Activated naive CD4-positive, alpha-beta T cell treated with anti-CD3 and anti-CD28 coated beads, Interleukin-2, amount 50 U/mL, for 16 hours (primary cell): ENCODE measurements at regions not wholly inside any gene's neighbourhood (a gene's known extent, or its start where the extent isn't known, plus 50 kb on each side); places are given as distances from the start of the nearest gene placed in this dataset.
"Not testable (repeated sequence)": the region's sequence is repeated elsewhere in the genome, so short reads cannot be mapped to it uniquely, and the experiment has no call there.

Source experiments
- DNase-seq: peaks from one replicate; pipeline ENCODE4 v3.0.0-alpha.2; 2020

DNA sequence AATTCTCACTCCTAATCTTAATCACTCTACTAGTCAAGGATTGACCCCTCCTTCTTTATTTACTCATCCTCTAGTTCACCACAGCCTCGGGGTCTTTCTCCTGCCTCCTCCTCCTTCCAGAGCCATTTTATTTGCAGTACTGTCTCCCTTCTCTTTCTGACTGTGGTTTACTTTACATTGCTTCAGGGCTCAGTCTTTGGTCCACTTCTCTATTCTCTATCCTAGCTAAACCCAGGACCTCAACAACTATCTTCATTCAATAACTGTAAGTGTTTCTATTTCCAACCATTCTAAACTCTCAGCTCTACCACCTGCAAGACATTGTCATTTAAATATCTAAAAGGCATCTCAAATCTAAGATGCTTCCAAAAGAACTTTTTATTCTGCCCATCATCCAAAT is 493.8 kb downstream of the TTLL7 start:
- DNase-seq = no peak

DNA sequence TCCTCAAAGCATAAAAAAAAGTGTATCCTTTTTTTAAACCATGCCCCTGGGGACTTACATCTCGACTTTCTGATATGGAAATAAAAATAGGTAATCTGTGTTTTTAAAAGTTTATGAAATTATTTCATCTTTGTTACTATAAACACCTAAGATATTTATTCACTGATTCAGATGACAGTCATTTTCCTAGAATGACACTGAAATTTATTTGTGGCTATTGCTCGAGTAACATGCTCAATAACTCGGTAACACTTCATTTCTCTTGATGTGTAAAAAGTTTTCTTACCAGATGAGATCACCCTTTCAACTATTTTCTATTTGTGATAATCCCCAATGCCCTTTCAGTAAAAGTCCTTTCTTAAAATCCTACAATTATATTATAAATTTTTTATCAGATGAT is 495.8 kb downstream of the TTLL7 start:
- DNase-seq = no peak

DNA sequence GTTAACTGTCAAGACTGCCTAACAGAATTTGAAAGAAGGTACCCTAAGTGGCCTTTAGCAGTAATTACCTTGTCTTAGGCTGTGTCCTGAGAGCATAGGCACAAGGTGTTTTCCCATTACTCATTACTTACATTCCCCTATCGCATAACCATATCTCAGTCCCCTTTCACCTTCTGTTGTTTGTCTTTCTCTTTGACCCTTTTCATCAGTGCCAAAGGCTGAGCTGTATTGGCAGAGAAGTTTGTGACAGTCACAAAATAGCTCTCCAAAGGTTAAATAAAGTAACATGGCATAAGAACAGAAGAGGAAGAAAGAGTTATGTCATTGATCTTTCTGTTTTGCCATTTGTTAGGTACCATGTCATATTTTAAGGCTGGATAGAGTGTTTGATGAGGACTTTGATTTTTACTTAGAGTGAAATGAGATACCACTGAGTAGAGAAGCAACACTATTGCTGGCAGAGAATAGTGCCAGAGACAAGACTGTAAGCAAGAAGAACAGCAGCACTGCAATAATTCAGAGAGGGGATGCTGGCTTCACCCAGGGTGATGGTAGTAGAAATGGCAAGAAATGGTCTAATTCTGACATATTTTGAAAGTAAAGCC is 497.8 kb downstream of the TTLL7 start:
- DNase-seq = no peak

DNA sequence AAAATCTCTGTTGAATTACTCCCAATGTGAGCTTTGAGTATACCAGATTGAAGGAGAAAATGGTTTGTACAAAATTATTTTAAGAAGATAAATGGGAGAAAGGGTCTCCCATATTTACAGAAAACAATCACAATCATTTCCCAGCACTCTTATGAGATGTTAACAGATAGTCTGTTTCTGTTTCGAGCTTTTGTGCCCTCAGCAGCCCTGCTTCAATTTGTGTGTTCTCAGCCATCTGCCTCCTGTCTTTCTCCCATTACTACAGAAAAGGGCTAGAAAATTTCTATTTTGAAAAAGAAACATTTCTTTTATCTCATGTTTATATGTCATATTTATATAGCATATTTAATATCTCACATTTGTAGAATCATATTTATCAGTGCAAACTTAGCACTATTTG is 498.4 kb downstream of the TTLL7 start:
- no peak for DNase-seq

DNA sequence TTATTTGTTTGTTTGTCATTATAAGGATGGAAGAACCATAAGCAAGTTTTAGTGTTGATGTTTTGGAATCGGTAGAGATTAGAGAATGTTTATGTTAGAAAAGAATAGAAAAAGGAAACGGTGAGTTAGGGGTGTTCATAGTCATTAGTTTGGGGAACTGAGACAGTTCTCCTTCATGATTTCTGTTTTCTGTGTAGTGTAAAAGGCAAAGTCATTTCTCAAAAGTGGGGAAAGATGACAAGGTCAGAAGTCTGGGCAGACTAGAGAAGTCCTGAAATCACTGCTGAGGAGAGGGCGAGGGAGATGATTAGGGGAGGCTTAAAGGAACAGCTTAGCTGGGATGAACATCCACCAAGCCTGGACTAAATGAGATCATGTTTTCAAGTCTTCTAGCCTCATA is 498.9 kb downstream of the TTLL7 start:
- DNase-seq = no peak

DNA sequence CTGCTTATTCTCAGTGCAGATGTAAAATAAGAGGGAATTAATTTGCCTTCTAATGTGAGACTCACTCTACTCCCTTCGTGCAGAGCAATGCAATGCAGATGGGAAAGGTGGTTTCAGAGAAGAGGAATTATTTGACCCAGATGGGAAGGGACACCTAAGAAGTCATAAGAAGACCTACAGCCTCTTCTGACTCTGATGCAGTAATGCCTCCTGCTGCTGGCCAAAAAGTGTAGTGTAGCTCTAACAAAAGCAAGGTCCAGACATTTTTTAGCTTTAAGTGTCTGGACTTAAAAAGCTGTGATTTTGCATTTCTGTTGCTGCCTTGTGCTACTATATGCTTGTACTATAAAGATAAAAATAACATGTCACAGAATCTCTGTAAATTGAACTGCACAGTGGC is 501.4 kb downstream of the TTLL7 start:
- DNase-seq = no peak

DNA sequence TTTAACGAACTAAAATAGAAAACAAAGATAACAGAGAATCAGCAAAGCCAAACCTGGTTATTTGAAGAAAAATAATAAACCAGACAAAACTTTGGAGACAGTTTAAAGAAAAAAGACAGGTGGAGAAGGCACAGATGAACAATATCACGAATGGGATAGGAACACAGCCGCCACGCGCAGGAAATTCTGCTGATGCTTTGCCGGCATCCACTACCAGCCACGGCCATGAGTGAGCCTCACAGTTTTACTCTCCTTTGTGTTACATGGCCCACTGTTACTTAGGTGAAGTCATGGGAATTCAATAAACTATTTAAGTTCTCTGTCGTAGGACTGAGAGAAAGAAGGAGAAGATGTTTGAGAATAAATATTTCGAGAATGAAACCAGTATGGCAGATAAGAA is 503.4 kb downstream of the TTLL7 start:
- DNase-seq = no peak

DNA sequence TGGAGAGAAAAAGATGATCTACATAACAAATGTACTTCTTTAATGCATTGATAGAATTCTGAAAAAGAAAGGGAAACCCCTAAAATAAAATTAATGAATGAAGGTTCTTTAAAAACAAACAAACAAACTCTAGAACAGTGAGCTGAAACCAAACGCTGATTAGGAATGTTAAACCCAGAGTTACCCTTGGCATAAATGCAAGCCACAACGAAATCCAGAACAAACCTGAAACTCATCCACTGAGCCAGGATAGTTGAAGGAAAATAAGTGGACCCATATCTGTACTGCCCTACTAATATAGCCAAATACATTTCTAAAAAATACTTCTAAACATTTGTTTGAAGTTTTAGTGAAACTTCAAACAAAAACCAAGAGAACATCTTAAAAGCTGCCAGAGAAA is 505.3 kb downstream of the TTLL7 start:
- no peak for DNase-seq

DNA sequence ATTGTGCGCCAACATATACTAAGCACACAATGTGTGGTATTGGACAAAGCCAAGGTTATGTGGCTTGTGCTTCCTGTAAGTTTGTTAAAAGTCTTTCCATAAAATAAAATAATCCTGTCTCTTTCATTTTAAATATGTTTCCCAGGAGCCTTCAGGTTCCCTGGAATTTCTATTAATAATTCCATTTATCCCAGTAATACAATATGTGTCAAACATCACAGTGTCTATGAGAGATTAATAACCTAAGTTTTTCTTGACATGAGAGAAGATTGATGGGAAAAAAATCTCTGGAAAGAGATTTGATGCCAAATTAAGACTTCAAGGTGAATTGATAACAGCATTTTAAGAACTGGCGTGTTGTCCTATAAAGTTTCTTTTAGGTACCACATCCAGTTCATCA is 507.0 kb downstream of the TTLL7 start:
- no peak for DNase-seq

DNA sequence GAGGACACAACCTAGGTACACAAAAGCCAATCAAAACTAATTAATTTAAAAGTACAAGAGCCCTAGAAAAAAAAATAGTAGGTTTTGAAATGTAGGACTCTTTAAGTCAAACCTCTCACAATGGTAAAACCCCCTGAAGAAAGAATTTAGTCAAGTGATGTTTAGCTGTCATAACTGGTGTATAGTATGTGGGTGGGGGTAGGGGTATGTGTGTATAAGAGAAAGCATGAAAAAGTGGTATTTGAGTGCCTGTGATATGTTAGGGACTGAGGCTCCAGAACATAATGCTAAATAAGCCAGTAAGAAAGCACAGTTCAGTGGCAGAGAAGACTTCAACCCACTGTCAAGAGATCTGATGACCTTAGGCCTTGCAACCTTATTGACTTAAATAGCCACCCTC is 507.9 kb downstream of the TTLL7 start:
- no peak for DNase-seq

DNA sequence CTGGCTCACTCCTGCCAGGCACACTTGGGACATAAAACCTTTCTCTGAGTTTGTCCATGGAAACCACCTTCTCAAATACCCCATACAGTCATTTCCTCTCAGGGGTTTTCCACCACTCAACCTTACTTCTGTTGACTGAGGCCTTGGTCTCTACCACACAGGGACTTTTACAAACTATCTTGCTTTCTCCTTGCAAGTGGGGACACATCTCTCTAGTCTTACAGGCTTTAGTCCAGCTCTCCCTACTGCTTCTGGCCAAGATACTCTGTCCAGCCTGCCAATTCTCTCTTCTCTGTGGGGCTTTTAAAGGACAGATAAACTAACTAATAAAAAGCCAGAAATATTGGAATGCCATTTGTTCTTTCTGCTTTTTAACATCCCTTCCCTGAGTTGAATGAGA is 510.8 kb downstream of the TTLL7 start:
- not testable (repeated sequence) for DNase-seq

DNA sequence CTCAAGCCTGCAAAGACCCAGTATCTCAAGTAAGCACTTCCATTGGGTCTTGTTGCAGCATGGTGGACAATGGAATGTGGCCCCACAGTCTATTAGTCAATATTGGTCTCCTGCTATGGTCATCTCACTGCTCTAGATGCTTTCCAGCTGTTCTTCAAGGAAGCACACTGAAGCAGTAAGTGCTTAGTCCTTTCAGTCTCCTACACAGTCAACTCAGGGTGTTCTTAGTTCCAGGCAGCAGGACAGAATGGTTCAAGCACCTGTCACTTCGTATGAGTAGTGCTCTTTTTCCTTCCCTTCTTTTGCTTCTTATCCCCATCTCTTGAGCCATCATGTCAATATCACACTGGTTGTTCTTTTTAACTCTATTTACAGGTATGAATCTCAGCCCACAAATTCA is 511.5 kb downstream of the TTLL7 start:
- not testable (repeated sequence) for DNase-seq

DNA sequence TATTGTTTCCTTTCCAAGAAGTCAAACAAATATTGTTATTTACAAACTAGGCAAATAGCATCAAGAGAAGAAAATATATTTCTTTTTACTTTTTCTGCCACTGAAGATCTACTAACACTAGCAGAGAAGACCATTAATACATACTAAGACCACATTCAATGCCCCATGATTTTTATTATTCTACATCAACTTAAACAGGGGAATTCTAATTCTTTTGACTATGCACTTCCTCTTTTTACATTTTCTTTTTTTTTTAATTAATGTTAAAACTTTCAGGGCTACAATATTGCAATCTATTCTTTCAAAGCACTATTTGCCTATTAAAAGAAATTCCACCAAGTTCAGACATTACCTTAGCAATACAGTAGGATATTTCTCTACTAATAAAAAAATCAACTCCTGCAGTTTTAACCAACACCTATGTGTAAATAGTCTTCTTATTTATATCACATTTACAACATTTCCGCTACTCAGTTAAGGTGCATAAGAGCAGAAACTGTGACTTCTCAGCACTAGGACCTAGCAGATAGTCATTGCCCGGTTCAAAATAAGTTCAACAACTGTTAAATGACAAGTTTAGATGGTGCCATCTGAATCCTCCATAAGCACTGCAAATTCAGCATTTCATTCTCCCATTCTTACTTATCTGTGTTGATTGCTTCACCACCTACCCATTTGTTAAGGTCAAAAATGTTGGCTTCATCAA is 513.5 kb downstream of the TTLL7 start:
- not testable (repeated sequence) for DNase-seq

DNA sequence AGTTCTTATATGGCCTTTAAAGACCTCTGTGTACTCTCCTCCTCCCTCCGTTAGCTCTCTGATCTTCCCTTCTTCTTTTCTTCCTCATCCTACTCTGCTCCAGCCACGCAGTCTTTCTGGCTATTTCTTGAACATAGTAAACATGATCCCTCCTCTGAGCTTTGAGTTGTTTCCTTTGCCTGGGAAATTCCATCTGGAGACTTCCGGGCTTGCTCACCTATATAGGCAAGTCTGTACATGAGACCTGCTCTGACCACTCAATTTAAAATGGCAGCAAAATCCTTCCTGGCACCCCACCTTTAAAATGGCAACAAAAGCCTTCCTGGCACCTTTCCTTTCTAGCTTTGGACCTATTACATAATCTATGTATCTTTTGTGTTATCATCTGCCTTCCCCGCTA is 517.6 kb downstream of the TTLL7 start:
- not testable (repeated sequence) for DNase-seq

DNA sequence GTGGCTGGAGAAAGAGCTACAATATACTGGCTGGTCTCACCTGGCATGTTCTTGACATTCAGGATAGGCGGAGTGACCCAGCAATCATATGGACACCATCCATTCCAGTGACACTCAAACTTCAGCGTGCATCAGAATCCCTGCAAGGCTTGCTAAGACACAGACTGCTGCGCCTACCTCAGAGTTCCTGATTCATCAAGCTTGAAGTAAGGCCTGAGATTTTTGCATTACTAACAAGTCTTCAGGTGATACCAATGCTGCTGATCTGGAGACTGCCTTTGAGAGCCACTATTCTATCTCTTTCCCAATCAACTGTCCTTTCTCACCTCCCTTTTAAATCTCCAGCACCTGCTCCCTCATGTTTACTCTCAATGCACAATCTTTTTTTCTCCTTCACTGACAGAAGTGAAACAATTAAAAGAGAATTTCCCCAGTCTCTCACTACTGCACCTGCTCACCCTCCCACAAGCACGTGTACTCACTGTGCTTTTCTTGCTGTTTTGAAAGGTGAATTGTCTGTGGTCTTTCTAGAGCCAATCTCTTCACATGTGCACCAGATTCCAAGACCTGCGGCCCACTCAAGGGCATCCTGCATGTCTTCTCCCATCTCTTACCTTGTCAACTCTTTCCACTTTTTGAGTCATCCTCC is 519.2 kb downstream of the TTLL7 start:
- not testable (repeated sequence) for DNase-seq

DNA sequence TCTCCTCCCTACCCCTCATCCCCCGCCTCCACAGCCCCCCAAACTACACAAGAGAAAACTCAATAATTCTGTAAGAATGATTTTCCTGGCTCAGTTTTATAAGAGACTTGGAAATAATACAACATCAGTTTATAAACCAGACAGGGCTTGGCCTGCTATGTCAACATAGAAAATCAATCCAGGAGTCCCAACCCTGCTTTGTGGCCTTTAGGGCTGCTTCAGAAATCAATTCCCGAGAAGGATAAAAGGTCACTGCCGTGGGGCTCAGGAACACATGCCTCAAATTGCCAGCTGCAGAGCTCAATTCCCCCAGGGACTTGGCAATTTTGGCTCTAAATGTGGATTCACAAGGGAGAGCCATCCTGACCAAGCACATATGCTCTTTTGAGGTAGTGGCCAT is 520.8 kb downstream of the TTLL7 start:
- DNase-seq = not testable (repeated sequence)

DNA sequence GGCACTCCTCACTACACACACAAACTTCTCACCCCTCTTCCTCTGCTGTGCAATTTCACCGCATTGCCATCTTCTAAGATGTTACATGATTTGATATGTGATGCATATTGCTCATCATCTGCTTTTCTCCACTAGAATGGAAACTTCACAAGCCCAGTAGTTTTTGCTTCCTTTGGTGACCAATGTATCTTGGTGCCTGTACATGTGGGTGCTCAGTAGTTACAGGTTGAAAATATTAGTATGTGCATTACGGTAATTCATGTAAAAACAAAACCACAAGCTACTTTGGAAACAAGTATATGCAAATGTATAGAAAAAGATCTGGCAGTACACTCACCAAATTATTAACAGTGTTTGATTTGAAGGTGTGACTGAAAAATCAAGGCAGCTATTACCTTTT is 522.4 kb downstream of the TTLL7 start:
- DNase-seq = not testable (repeated sequence)

DNA sequence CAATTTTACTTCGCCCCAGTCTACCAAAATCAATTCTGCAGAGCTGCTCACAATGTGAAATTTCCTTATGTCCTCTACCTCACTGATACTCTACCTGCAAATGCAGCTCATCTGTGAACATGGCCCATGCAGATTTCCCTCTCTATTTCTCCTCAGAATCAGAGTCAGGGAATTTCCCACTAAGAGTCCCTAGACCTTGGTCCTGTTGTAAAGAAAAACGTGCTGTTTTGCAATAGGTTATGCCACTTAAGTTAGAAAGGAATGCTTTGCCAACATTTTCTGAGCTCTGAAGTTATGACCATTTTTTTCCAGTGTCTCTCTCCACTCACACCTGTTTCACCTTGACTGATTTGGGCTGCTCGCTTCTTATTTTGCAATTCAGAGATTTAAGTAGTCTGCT is 524.0 kb downstream of the TTLL7 start:
- not testable (repeated sequence) for DNase-seq

DNA sequence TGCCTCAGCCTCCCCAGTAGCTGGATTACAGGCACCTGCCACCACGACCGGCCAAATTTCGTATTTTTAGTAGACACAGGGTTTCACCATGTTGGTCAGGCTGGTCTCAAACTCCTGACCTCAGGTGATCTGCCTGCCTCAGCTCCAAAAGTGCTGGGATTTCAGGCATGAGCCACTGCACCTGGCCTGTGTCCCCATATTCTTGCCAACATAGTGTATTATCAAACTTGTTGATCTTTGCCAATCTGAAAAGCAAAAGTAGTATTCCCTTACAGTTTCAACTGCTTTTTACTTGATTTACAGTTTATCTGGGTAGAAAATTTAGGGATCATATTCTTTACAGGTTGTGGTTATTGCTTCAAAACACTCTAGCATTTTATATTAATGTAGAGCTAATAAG is 524.9 kb downstream of the TTLL7 start:
- not testable (repeated sequence) for DNase-seq

DNA sequence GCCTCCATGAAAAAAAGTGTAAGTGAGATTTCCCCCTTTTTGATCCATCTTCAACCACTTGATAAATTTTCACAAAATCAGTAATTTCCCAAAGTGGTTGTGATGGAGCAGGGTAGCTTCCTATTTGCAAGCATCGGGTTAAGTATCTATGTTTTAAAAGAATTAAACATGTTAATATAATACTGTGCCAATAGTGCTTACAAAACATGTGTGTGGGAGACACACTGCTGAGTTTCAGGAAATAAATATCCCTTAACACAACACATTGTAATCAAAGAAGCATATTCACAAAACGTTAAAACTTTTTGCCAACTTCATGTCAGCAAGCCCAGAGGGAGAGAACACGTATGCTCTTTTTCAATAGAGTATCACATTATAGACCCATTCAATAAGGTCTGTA is 526.9 kb downstream of the TTLL7 start:
- not testable (repeated sequence) for DNase-seq

DNA sequence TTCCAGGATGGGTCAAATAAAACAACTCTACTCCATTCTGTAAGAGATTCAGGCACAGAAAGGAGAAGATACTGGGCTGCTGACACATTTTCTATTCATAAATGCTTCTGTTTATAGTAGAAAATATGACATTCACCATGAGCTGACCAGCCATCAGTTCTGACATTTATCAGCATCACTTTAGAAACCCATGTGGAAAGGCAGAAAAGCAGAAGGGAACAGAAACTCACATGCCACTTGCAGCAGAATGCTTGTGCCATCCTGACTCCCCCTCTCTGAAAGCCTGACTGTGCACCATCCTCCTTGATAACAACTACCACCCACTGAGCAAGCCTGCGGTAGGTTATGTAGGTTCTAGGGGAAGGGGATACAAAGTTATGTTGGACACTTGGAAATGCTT is 527.7 kb downstream of the TTLL7 start:
- not testable (repeated sequence) for DNase-seq

DNA sequence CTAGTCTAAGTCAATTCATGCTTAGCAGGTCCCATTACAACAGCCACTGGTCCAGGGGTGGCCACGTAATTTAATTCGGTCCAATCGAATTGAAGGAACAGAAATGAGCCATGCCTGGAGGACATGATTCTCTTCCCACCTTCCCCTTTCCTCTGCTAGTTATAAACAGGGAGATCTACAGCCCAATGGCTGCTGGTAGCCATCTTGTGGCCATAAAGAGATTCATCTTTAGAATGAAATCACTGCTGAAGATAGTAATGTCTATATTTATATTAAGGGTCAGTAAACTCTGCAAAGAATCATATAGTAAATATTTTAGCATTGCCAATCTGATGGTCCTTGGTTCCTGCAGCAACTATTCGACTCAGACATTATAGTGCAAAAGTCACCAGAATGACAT is 530.6 kb downstream of the TTLL7 start:
- DNase-seq = not testable (repeated sequence)

DNA sequence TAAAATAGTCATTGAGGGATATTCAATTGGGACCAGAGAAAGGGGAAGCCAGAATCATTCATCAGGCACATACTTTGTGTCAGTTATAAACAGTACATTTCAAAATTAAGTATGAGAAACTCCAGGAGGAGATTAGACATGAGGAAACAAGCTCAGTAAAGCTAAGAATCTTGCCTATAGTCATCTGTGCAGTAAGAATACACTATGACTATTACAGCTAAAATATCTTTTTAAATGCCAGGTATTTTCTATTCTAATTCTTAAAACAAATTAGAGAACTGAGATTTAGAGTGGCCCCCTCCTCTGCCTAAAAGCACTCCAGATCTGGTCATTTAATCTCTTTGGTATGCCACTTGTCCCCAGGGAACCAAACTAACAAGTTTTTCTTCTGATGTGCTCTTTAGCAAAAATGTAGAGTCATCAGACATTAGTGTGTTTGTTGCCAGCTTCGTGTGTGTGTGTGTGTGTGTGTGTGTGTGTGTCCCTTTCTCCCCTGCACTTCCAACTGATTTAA is 541.1 kb downstream of the TTLL7 start:
- DNase-seq = not testable (repeated sequence)

DNA sequence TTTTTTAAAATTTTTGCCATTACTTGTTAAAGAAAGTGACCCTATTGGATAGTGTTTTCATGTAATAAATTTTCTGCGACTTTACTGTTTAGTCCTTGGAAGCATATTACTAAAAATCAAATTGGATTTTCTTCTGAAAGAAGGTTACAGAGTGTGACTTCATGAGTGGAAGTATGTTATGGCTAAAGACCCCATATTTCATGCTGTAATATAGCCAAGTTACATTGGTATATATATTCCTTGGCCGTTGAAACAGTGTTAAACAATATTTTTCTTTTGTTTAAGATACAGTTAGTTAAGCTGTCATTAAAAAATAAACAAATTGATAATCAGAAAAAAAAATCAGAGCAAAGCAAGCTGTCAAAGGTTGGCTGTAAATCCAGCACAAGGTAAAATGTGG is 541.7 kb downstream of the TTLL7 start:
- DNase-seq = not testable (repeated sequence)
